Sigmoid colon (tissue), 6 donors: ENCODE measurements at regions not wholly inside any gene's neighbourhood (a gene's known extent, or its start where the extent isn't known, plus 50 kb on each side); places are given as distances from the start of the nearest gene placed in this dataset.

Experiments used
- DNase-seq: peaks from one replicate; pipeline ENCODE4 v3.0.0-alpha.2; 2019
- H3K27ac ChIP-seq, 4 donors: fragments of 200-600 bp; sonication (generic); one replicate each; pipeline ENCODE4 v1.5.1; 2016 to 2019; ENCODE audit warnings: mild to moderate bottlenecking in 1 of 4
- H3K27me3 ChIP-seq, 3 donors: fragments of 200-600 bp; sonication (generic); one replicate each; pipeline ENCODE4 v1.5.1; 2019; ENCODE audit warnings: mild to moderate bottlenecking in 1 of 3
- H3K36me3 ChIP-seq, 4 donors: fragments of 200-600 bp; sonication (generic); one replicate each; pipeline ENCODE4 v1.5.1; 2016 to 2019
- H3K4me1 ChIP-seq, 4 donors: fragments of 200-600 bp; sonication (generic); one replicate each; pipeline ENCODE4 v1.5.1; 2017 to 2019
- H3K4me3 ChIP-seq, 4 donors: fragments of 200-600 bp; sonication (generic); one replicate each; pipeline ENCODE4 v1.5.1; 2017 to 2019; ENCODE audit warnings: mild to moderate bottlenecking in 2 of 4, moderate library complexity in 1 of 4
- H3K9me3 ChIP-seq, 4 donors: fragments of 200-600 bp in 3 of 4; sonication (generic) in 3 of 4; one replicate each; pipeline versions ENCODE4 v1.5.1 to v1.6.1; 2013 to 2019
- CTCF ChIP-seq, 4 experiments: fragments of 450-650 bp in 3 of 4; fragments of 200-600 bp in 1 of 4; IDR thresholded peaks; one replicate each; pipeline ENCODE4 v1.5.1; 2016 to 2019; ENCODE audit warnings: antibody characterized with exemption in 4 of 4, mild to moderate bottlenecking in 3 of 4, moderate library complexity in 2 of 4
- EP300 ChIP-seq, 4 donors: sonication (generic); formaldehyde crosslinking; IDR thresholded peaks; one replicate each; pipeline ENCODE4 v1.6.1; 2017; ENCODE audit warnings: antibody characterized with exemption in 4 of 4
- POLR2A ChIP-seq, 2 donors: fragments of 450-650 bp; IDR thresholded peaks; one replicate each; pipeline ENCODE4 v1.6.1; 2016; ENCODE audit warnings: antibody characterized with exemption in 2 of 2, mild to moderate bottlenecking in 2 of 2, moderate library complexity in 2 of 2
- POLR2AphosphoS5 ChIP-seq, 4 donors: sonication (generic); formaldehyde crosslinking; IDR thresholded peaks; one replicate each; pipeline ENCODE4 v1.6.1; 2017; ENCODE audit warnings: antibody characterized with exemption in 4 of 4
- WGBS, 2 donors: extraction: QIAGEN DNeasy Blood & Tissue Kit; methylation state at CpG; one replicate each; pipeline ENCODE4 v1.1.7; 2013; 5-methylcytosine and 5-hydroxymethylcytosine counted together
- intact Hi-C: fragments of 100-400 bp; cut with DNase I; formaldehyde crosslinking; loops from one replicate; pipeline ENCODE4 v1.15.1; 2023
- donor health status: healthy with polysubstance abuse.
- donor health status: healthy.

DNA sequence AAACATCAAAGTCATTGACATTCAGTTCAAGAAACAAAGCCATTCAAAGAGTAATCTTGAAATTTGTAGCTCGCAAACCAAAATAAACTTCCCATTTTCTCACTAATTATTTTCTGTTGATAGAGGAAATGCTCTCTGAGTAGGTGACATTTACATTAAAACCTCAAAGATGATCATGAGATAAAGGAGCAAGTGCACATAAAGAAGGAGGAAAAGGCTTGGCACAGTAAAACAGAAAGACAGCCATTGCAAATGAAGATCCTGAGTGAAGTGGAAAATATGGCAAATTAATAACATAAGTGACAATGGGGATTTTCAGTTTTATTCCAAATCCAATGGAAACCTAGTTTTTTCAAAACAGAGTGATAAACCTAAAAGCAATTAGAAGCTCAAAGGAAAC lies 2320.8 kb downstream of the ARAP2 start:
- Histone ChIP-seq H3K9me3 (no peaks in the 10 kb centered on the region), H3K27ac (no peak overlapping the region), H3K36me3 (no peaks in the 10 kb centered on the region), H3K4me3 (no peak overlapping the region), H3K4me1 (no peaks in the 10 kb centered on the region), H3K27me3 (no peaks in the 10 kb centered on the region)
- DNase-seq: no peak
- 93 to 94% methylated on average over 1 of the region's 1 CpG for WGBS, 2 donors
- no peak for TF ChIP-seq POLR2AphosphoS5 (IDR thresholded peaks at IDR 0.05)
- TF ChIP-seq EP300 (IDR thresholded peaks at IDR 0.05): no peak
- no peak for TF ChIP-seq CTCF (IDR thresholded peaks at IDR 0.05)
- no peak for TF ChIP-seq POLR2A (IDR thresholded peaks at IDR 0.05)
- intact Hi-C loops: no loop called here

- Histone ChIP-seq H3K27ac (no peak overlapping the region), H3K9me3 (no peaks in the 10 kb centered on the region), H3K4me3 (no peak overlapping the region), H3K4me1 (no peaks in the 10 kb centered on the region), H3K27me3 (no peaks in the 10 kb centered on the region), H3K36me3 (no peaks in the 10 kb centered on the region)
- intact Hi-C loops: no loop called here
- no peak for TF ChIP-seq POLR2A (IDR thresholded peaks at IDR 0.05)
- no peak for DNase-seq
- 56 to 65% methylated on average over 7 of the region's 7 CpGs for whole genome bisulfite sequencing, 2 donors
These were observed 2320.1 kb downstream of the ARAP2 start for GRCh38 chr4:33924239-33924638.

DNA sequence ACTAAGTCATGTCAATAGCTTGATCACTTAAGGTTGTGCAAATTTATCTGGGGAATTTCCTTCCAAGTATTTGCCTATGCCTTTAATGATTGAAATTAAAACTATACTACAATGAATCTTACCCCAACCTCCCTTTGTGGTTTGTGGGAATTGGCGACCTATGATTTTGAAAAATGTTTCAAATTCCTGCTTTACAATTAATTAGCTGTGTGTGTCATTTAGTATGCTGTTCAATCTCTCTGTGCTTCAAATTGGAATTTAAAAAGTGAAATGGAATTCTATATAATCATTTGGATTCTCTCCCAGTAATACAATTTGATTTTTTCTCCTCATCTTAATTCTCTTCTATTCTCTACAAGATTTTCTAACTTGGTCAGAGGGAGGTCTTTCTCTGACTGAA lies 2319.5 kb downstream of the ARAP2 start:
- TF ChIP-seq CTCF (IDR thresholded peaks at IDR 0.05) (no peak), POLR2A (IDR thresholded peaks at IDR 0.05) (no peak)
- intact Hi-C loops: no loop called here
- Histone ChIP-seq H3K27me3 (no peaks in the 10 kb centered on the region), H3K4me1 (no peaks in the 10 kb centered on the region), H3K4me3 (no peak overlapping the region), H3K36me3 (no peaks in the 10 kb centered on the region), H3K27ac (no peak overlapping the region), H3K9me3 (no peaks in the 10 kb centered on the region)
- DNase-seq: no peak
- WGBS, 2 donors: 76 to 84% methylated on average over 1 of the region's 1 CpG

- TF ChIP-seq CTCF (IDR thresholded peaks at IDR 0.05) (no peak), EP300 (IDR thresholded peaks at IDR 0.05) (no peak), POLR2A (IDR thresholded peaks at IDR 0.05) (no peak), POLR2AphosphoS5 (IDR thresholded peaks at IDR 0.05) (no peak)
- no peak for DNase-seq
These were observed 2313.8 kb downstream of the ARAP2 start for GRCh38 chr4:33930497-33930896.

GRCh38 chr4:33931026-33931425 lies 2313.3 kb downstream of the ARAP2 start:
- intact Hi-C loops: no loop called here
- 76 to 78% methylated on average over 2 of the region's 2 CpGs for WGBS, 2 donors
- no peak for DNase-seq

More at GRCh38 chr4:33930497-33930896, 2313.8 kb downstream of the ARAP2 start:
- no peak overlapping the region for H3K4me3 ChIP-seq
- no peaks in the 10 kb centered on the region for H3K9me3 ChIP-seq
- no peak overlapping the region for H3K27ac ChIP-seq
- no peaks in the 10 kb centered on the region for H3K4me1 ChIP-seq
- intact Hi-C loops: no loop called here
- H3K27me3 ChIP-seq: no peaks in the 10 kb centered on the region
- H3K36me3 ChIP-seq: no peaks in the 10 kb centered on the region
- 50 to 55% methylated on average over 1 of the region's 1 CpG for WGBS, 2 donors

More at GRCh38 chr4:33931026-33931425, 2313.3 kb downstream of the ARAP2 start:
- TF ChIP-seq EP300 (IDR thresholded peaks at IDR 0.05) (no peak), POLR2A (IDR thresholded peaks at IDR 0.05) (no peak), CTCF (IDR thresholded peaks at IDR 0.05) (no peak), POLR2AphosphoS5 (IDR thresholded peaks at IDR 0.05) (no peak)
- no peak overlapping the region for H3K27ac ChIP-seq
- H3K9me3 ChIP-seq: no peaks in the 10 kb centered on the region
- no peaks in the 10 kb centered on the region for H3K4me1 ChIP-seq
- no peak overlapping the region for H3K4me3 ChIP-seq
- H3K27me3 ChIP-seq: no peaks in the 10 kb centered on the region
- no peaks in the 10 kb centered on the region for H3K36me3 ChIP-seq
